GM12892 (cell line): ENCODE measurements at regions not wholly inside any gene's neighbourhood (a gene's known extent, or its start where the extent isn't known, plus 50 kb on each side); places are given as distances from the start of the nearest gene placed in this dataset.

ENCODE experiments used
- POLR2A ChIP-seq: IDR thresholded peaks from 2 replicates; pipeline ENCODE4 v1.6.1; 2011; ENCODE audit warnings: low read depth, low read length, control low read depth
- POLR2AphosphoS5 ChIP-seq: IDR thresholded peaks from 2 replicates; pipeline ENCODE4 v1.6.1; 2011; ENCODE audit warnings: low read depth, low read length, control low read depth
- TAF1 ChIP-seq: IDR thresholded peaks from 2 replicates; pipeline ENCODE4 v1.6.1; 2011; ENCODE audit warnings: low read depth, mild to moderate bottlenecking, control low read depth, low read length, borderline replicate concordance

GRCh38 chr13:107806726-107807125, 408.6 kb downstream of the LIG4 start:
- TF ChIP-seq POLR2AphosphoS5 (no peak), TAF1 (no peak), POLR2A (no peak)
